Activated CD4-positive, alpha-beta T cell treated with anti-CD3 and anti-CD28 coated beads, Interleukin-2, amount 10 ng/mL, durations not matched to agents 24 days and 14 days (primary cell): ENCODE measurements at regions not wholly inside any gene's neighbourhood (a gene's known extent, or its start where the extent isn't known, plus 50 kb on each side); places are given as distances from the start of the nearest gene placed in this dataset.

Experiments
- DNase-seq: peaks from one replicate; pipeline ENCODE4 v3.0.0; 2022
- H3K27ac Mint-ChIP-seq: one replicate; pipeline ENCODE4 v1.8.0; 2022; ENCODE audit warnings: mild to moderate bottlenecking, mixed read lengths
- H3K27me3 Mint-ChIP-seq: one replicate; pipeline ENCODE4 v1.8.0; 2022; ENCODE audit warnings: mixed read lengths
- H3K36me3 Mint-ChIP-seq: one replicate; pipeline ENCODE4 v1.8.0; 2022; ENCODE audit warnings: low read depth, mild to moderate bottlenecking, mixed read lengths
- H3K4me1 Mint-ChIP-seq: one replicate; pipeline ENCODE4 v1.8.0; 2021; ENCODE audit warnings: mixed read lengths
- H3K4me3 Mint-ChIP-seq: one replicate; pipeline ENCODE4 v1.8.0; 2022; ENCODE audit warnings: mild to moderate bottlenecking, moderate library complexity, mixed read lengths
- H3K9me3 Mint-ChIP-seq: one replicate; pipeline ENCODE4 v1.8.0; 2021; ENCODE audit warnings: mixed read lengths
- intact Hi-C: fragments of 100-400 bp; cut with micrococcal nuclease; formaldehyde crosslinking; loops from one replicate; pipeline ENCODE4 v1.15.1; 2023

DNA sequence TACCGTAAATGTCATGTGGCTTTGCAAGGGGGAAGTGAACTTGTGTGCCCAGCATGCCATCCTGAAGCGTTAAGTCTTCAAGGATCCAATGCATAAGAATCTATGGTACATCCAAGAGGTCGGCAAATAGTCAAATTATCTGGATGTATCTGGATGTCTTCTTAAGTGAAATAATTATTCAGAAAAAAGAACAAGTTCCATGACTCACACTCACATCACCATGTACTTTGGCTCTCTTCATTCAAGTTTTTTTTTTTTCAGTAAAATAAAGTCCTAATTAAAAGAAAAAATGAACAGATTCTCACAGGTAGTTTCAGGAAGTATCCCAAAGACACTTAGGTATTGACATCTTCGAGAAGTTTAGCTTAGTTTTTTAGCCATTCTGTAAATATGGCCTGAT, 62.7 kb upstream of the MEGF10 start:
- no peaks in the 10 kb centered on the region for H3K36me3 Mint-ChIP-seq
- intact Hi-C loops, result no loop called here
- no peak overlapping the region for H3K4me3 Mint-ChIP-seq

DNA sequence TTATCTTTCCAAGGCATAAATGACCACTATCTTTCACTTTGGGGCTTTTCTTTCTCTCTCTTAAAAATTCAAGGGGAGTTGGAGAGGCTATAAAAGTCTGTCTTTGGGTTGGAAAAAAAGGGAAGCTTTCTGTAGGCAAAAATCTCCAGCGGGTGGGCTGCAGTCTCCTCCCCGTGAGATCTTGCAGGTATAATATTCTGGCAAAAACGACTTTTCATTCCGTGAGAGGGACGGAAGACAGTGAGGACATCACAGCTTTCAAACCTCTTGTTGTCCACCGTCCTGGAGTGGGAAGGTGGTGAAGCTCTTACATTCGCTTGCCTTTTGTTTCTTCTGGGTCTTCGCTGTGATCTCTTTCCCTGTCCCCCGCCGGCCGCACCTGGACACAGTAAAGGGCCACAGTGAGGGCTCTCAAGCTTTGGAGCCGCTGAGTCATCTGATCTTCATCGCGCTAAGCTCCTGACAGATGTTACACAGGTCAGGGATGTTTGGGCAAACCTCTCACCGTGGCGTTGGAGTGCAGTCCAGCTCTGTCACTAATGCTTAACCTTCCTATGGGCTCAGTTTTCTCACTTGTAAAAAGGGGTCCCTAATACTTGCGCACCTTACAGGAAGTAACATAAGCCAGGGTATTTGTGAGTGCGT, 61.9 kb upstream of the MEGF10 start:
- Mint-ChIP-seq H3K4me3 (peak overlapping the region; percentile 75), H3K36me3 (no peaks in the 10 kb centered on the region), H3K4me1 (peaks cover 11% of the 10 kb centered on the region), H3K27ac (no peak overlapping the region), H3K9me3 (peaks cover 3% of the 10 kb centered on the region), H3K27me3 (peaks cover 11% of the 10 kb centered on the region)
- intact Hi-C loops, result no loop called here
- DNase-seq, result no peak

More for the DNA sequence above, 62.7 kb upstream of the MEGF10 start:
- Mint-ChIP-seq H3K27me3 (peaks cover 11% of the 10 kb centered on the region), H3K4me1 (peaks cover 11% of the 10 kb centered on the region), H3K9me3 (peaks cover 3% of the 10 kb centered on the region), H3K27ac (no peak overlapping the region)
- DNase-seq, result no peak

DNA sequence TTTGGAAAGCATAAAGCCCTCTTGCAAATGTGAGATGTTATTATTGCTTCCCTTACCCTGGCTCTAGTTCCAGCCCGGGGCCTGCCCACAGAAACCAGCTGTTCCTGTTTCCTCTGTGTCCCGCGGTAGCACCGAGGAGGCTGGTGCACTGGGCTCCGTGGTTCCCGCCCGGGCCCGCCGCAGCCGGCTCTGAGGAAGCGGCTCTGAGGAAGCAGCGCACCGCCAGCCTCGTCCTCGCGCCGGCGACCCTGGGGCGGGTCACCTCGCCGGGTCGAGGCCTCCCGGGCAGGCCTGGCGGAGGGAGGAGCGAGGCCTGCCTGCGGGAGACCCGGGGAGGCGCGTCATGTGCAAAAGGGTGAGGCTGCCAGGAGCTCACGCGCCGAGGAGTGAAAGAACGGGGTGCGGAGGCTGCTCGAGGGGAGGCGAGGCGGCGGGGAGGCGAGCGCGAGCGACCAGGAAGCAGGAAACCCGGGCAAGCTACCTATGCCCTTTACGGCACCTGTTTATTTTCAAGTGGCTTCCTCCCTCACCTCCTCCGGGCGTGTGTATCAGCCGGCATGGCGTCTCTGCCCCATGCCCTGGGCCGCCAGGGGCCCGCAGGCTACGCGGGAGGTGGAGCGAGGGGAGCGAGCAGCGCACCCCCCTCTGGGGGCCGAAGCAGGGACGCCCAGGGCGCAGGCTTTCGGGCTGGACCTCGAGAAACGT, 61.3 kb upstream of the MEGF10 start:
- H3K9me3 Mint-ChIP-seq, result peaks cover 3% of the 10 kb centered on the region
- peaks cover 11% of the 10 kb centered on the region for H3K4me1 Mint-ChIP-seq
- H3K27ac Mint-ChIP-seq, result peak overlapping the region; percentile 29
- H3K4me3 Mint-ChIP-seq, result peak overlapping the region; percentile 75
- DNase-seq, result peak; percentile 84
- H3K27me3 Mint-ChIP-seq, result peaks cover 11% of the 10 kb centered on the region
- intact Hi-C loops, result no loop called here
- H3K36me3 Mint-ChIP-seq, result no peaks in the 10 kb centered on the region

DNA sequence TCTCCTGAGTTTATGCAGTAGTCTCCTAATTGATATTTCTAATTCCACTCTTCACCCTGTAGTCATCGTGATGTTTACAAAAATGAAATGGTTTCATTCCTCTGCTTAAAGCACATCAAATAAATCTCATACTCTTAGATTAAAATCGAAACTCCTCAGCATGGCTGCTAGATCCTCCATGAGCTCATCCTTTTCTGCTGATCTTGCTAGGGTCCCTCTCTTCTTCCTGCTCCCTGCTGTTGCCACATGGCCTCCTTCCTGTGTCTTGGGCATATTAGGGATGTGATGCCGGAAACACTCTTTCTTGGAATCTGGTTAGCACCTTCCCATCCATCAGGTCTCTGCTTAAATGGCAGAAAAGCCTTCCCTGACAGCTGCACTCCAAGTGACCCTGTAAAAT, 59.5 kb upstream of the MEGF10 start:
- Mint-ChIP-seq H3K4me1 (peaks cover 11% of the 10 kb centered on the region), H3K27me3 (peaks cover 9% of the 10 kb centered on the region), H3K4me3 (peak overlapping the region; percentile 24), H3K9me3 (peaks cover 3% of the 10 kb centered on the region), H3K36me3 (no peaks in the 10 kb centered on the region), H3K27ac (no peak overlapping the region)
- intact Hi-C loops, result no loop called here
- DNase-seq, result peak; percentile 44

DNA sequence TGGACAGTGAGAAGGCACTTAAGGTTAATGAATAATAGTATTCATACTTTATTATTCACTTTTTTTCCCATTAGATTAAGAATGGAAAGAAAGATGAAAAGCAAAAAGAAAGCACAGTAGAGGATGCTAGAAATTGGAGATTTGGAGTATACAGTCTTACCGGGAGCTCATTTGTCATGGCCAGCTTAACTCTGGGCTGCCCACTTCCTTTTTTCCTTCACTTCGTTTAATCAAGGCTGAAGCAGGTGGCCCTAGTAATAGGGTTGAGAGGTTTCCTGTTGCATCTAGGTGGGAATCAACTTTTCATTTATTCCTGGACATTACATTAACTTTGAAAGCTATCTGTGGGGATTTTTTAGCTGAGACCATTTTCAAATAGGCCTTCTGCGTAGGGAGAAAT, 57.0 kb upstream of the MEGF10 start:
- H3K27me3 Mint-ChIP-seq, result no peaks in the 10 kb centered on the region
- no peak overlapping the region for H3K4me3 Mint-ChIP-seq
- peak; percentile 16 for DNase-seq
- no peaks in the 10 kb centered on the region for H3K9me3 Mint-ChIP-seq
- H3K36me3 Mint-ChIP-seq, result no peaks in the 10 kb centered on the region
- H3K4me1 Mint-ChIP-seq, result peaks cover 11% of the 10 kb centered on the region
- intact Hi-C loops, result no loop called here
- no peak overlapping the region for H3K27ac Mint-ChIP-seq

DNA sequence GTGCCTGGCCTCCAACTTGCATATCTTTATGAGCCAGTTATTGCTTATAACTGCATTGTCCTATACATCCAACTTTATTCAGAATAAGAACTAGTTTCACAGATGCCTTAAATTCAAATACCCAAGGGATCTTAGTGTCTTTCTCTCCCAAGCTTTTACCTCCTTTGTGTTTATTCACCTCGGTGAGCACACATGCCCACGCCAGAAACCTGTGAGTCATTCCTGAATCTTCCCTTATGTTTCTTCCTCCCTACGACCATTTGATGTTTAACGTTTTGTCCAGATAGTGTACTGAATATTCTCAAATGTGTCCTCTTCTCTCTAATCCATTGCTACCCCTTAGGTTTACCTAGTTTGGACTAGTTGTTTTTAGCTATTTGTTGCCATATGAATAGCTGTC, 55.5 kb upstream of the MEGF10 start:
- Mint-ChIP-seq H3K4me1 (peaks cover 5% of the 10 kb centered on the region), H3K27ac (no peak overlapping the region), H3K4me3 (no peak overlapping the region), H3K36me3 (no peaks in the 10 kb centered on the region), H3K9me3 (no peaks in the 10 kb centered on the region), H3K27me3 (no peaks in the 10 kb centered on the region)
- intact Hi-C loops, result no loop called here
- DNase-seq, result no peak

DNA sequence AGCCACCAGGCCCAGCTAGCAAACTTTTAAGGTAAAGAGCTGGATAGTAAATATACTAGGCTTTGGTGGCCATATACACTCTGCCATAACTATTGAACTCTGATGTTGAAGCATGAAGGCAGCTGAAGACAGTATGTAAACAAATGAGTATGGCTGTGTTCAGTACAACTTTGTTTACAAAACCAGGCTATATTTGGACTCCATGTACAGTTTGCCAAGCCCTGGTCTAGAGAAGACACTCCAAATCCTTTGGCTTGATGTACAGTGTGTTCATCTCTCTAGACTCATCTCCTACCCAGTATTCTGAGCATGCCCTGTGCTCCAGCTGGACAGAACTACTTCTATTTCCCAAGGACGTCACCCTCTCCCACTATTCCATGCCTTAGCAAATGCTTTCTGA, 54.3 kb upstream of the MEGF10 start:
- Mint-ChIP-seq H3K36me3 (no peaks in the 10 kb centered on the region), H3K27ac (no peak overlapping the region)

More for the DNA sequence above, 54.3 kb upstream of the MEGF10 start:
- Mint-ChIP-seq H3K4me3 (no peak overlapping the region), H3K4me1 (no peaks in the 10 kb centered on the region), H3K27me3 (peaks cover under 1% of the 10 kb centered on the region), H3K9me3 (no peaks in the 10 kb centered on the region)
- DNase-seq, result peak; percentile 28
- intact Hi-C loops, result no loop called here
